ENCODE measurements at regions not wholly inside any gene's neighbourhood (a gene's known extent, or its start where the extent isn't known, plus 50 kb on each side); places are given as distances from the start of the nearest gene placed in this dataset.
"Not testable (repeated sequence)": the region's sequence is repeated elsewhere in the genome, so short reads cannot be mapped to it uniquely, and the experiment has no call there.

GRCh38 chr10:4280461-4281189 lies 495.6 kb upstream of the KLF6 start:
- DNase-seq, result no peak

- DNase-seq, result no peak
These were observed 494.6 kb upstream of the KLF6 start for GRCh38 chr10:4279655-4280054.

GRCh38 chr10:4278186-4278585 lies 493.2 kb upstream of the KLF6 start:
- DNase-seq, result no peak

GRCh38 chr10:4276151-4276550 lies 491.1 kb upstream of the KLF6 start:
- no peak for DNase-seq

- not testable (repeated sequence) for DNase-seq
These were observed 489.7 kb upstream of the KLF6 start for GRCh38 chr10:4274671-4275070.

- DNase-seq, result no peak
These were observed 486.2 kb upstream of the KLF6 start for GRCh38 chr10:4271193-4271592.

GRCh38 chr10:4270116-4270515 lies 485.1 kb upstream of the KLF6 start:
- no peak for DNase-seq

GRCh38 chr10:4268490-4268889 lies 483.5 kb upstream of the KLF6 start:
- not testable (repeated sequence) for DNase-seq

GRCh38 chr10:4267086-4267773 lies 482.2 kb upstream of the KLF6 start:
- DNase-seq, result no peak

GRCh38 chr10:4266416-4267085 lies 481.5 kb upstream of the KLF6 start:
- DNase-seq, result no peak

GRCh38 chr10:4265964-4266363 lies 481.0 kb upstream of the KLF6 start:
- DNase-seq, result no peak

- no peak for DNase-seq
These were observed 479.3 kb upstream of the KLF6 start for GRCh38 chr10:4264209-4264865.

GRCh38 chr10:4263601-4263921 lies 478.6 kb upstream of the KLF6 start:
- DNase-seq, result no peak

GRCh38 chr10:4262870-4263600 lies 478.0 kb upstream of the KLF6 start:
- no peak for DNase-seq

GRCh38 chr10:4262449-4262848 lies 477.4 kb upstream of the KLF6 start:
- no peak for DNase-seq

- no peak for DNase-seq
These were observed 475.6 kb upstream of the KLF6 start for GRCh38 chr10:4260483-4261124.

- no peak for DNase-seq
These were observed 473.0 kb upstream of the KLF6 start for GRCh38 chr10:4257939-4258465.

- no peak for DNase-seq
These were observed 472.0 kb upstream of the KLF6 start for GRCh38 chr10:4256971-4257370.

- no peak for DNase-seq
These were observed 470.7 kb upstream of the KLF6 start for GRCh38 chr10:4255751-4256150.

- DNase-seq, result no peak
These were observed 469.3 kb upstream of the KLF6 start for GRCh38 chr10:4254101-4254994.

GRCh38 chr10:4252701-4253100 lies 467.7 kb upstream of the KLF6 start:
- DNase-seq, result no peak
